GM10248 (cell line): ENCODE measurements at regions not wholly inside any gene's neighbourhood (a gene's known extent, or its start where the extent isn't known, plus 50 kb on each side); places are given as distances from the start of the nearest gene placed in this dataset.
"Not testable (repeated sequence)": the region's sequence is repeated elsewhere in the genome, so short reads cannot be mapped to it uniquely, and the experiment has no call there.

Experiments
- CTCF ChIA-PET: fragments of 300-600 bp; sonication (Branson Sonifier 250); formaldehyde crosslinking; extraction: SDS; loops from one replicate; lab custom pipeline; 2021; ENCODE audit warnings: antibody characterized with exemption; lab: Yijun Ruan, JAX
- POLR2A ChIA-PET: fragments of 350-650 bp; sonication (Branson Sonifier 250); formaldehyde crosslinking; extraction: SDS; loops from one replicate; lab custom pipeline; 2020; ENCODE audit warnings: antibody characterized with exemption; lab: Yijun Ruan, JAX
- DNase-seq: peaks from one replicate; pipeline ENCODE4 v3.0.0; 2012; ENCODE audit errors: extremely low spot score
- TF ChIP-seq, protein P1 (sequence below): IDR thresholded peaks from 2 replicates; pipeline ENCODE4 v1.5.1; 2012; ENCODE audit warnings: mild to moderate bottlenecking, low read depth; ENCODE audit errors: extremely low read depth, missing control alignments, control extremely low read depth

DNA sequence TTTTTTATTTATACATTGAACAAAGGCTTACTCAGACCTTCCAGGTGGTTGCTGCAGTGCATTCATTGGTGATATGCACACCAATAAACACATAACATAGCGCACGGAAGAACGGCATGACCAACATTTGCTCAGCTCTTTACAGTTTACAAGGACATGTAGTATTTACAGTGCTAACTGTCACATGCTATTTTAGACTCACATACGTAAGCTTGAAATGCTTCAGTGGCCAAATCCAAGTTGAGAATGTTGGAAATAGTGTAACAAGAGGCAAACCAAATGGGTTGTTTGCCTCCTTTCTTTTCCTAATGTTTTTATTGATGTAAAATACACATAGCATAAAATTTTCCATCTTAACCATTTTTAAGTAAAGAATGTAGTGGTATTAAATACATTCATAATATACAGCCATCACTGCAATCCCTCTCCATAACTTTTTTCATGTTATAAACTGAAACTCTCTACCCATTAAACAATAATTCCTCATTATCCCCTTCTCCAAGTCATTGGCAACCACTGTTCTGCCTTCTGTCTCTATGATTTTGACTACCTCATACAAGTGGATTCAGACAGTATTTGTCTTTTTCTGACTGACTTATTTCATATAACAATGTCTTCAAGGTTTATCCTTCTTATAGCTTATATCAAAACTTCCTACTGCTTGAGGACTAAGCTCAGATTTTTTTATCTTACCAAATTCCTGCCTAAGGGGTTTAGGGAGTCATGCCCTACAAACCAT lies 1722.9 kb upstream of the AGA start:
- TF ChIP-seq, protein P1, sequence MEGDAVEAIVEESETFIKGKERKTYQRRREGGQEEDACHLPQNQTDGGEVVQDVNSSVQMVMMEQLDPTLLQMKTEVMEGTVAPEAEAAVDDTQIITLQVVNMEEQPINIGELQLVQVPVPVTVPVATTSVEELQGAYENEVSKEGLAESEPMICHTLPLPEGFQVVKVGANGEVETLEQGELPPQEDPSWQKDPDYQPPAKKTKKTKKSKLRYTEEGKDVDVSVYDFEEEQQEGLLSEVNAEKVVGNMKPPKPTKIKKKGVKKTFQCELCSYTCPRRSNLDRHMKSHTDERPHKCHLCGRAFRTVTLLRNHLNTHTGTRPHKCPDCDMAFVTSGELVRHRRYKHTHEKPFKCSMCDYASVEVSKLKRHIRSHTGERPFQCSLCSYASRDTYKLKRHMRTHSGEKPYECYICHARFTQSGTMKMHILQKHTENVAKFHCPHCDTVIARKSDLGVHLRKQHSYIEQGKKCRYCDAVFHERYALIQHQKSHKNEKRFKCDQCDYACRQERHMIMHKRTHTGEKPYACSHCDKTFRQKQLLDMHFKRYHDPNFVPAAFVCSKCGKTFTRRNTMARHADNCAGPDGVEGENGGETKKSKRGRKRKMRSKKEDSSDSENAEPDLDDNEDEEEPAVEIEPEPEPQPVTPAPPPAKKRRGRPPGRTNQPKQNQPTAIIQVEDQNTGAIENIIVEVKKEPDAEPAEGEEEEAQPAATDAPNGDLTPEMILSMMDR, result no peak
- POLR2A ChIA-PET, result no interaction called here
- CTCF ChIA-PET, result no interaction called here
- DNase-seq, result no peak

DNA sequence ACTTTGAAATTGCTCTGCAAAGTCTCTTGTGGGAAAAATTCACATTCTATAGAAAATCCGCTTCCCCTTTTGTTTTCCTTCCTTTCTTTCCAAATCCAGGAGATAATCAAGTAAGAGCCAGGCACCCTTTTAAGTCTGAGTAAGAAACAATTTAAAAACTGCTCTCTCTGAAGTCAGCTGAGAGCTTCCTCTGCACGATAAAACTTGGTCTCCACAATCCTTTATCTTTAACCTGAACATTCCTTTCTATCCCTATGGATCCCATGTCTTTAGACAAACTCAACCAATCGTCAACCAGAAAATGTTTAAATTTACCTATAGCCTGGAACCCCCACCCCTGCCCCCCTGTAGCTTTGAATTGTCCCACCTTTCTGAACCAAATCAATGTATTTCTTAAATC lies 1723.6 kb upstream of the AGA start:
- no peak for DNase-seq
- ChIA-PET CTCF (no interaction called here), POLR2A (no interaction called here)
- TF ChIP-seq, protein P1, result no peak

DNA sequence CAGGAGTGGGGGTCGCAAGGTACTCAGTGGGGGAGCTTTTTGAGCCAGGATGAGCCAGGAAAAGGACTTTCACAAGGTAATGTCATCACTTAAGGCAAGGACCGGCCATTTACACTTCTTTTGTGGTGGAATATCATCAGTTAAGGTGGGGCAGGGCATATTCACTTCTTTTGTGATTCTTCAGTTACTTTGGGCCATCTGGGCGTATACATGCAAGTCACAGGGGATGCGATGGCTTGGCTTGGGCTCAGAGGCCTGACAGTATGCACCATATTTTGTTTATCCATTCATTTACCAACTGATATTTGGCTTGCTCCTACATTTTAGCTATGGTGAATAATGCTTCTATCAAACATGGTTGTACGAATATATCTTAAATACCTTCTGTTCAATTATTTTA lies 1728.1 kb upstream of the AGA start:
- POLR2A ChIA-PET, CTCF ChIA-PET, DNase-seq: not testable (repeated sequence)

DNA sequence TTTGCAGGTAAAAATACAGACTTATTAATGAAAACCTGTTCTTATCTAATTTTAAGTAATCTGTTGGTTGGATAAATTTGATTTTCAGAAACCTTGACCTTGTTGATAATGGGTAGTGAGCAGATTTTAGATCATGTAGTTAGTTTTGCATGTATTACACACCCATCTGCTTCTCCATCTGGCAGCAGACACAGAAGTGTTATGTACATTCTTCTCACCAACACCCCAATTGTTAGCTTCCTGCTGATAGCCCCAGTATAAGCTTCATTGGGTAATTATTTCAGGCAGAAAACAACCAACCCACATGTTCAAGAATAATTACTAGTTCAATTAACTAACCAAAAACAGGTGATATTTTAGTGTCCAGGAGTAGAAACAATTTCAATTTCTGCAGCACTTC lies 1740.5 kb upstream of the AGA start:
- POLR2A ChIA-PET, result no interaction called here
- CTCF ChIA-PET, result no interaction called here
- TF ChIP-seq, protein P1, result no peak
- DNase-seq, result no peak

DNA sequence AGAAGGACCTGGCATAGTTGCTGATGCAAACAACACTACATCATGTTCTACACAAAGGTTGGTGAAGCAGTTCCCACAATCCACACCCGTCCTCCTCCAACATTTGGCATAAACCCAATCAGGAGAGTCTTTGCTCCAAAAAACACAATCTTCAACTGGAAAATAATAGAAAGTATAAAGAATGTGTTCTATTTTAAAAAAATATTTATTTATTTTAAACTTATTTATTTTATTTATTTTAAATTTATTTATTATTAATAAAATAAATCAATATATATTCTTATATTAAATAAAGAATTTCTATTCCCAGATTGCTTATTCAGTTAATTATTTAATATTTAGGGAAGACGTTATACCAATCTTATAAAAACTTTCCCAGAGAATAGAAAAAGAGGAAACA lies 1753.7 kb upstream of the AGA start:
- no peak for DNase-seq
- ChIA-PET CTCF (no interaction called here), POLR2A (no interaction called here)
- TF ChIP-seq, protein P1, result no peak

DNA sequence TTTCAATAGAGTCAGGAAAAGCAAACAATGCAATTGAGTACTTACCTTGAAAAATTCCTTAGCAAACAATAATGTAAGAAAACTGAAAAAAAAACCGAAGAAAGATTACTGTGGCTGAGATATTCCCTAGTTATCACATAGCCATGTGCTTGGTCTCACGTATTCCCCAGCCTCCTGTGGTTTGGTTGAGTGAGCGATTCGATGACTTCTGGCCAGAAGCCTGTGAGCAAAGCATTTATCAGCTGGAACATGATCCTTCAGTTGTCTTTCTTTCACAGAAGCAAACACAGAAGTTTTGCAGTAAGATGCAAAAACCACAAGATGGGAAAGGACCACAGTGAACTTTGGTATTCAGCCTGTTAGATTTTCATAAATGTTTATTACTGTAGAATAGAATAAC lies 1754.3 kb upstream of the AGA start:
- DNase-seq, result no peak
- POLR2A ChIA-PET, result no interaction called here
- TF ChIP-seq, protein P1, result no peak
- CTCF ChIA-PET, result no interaction called here

DNA sequence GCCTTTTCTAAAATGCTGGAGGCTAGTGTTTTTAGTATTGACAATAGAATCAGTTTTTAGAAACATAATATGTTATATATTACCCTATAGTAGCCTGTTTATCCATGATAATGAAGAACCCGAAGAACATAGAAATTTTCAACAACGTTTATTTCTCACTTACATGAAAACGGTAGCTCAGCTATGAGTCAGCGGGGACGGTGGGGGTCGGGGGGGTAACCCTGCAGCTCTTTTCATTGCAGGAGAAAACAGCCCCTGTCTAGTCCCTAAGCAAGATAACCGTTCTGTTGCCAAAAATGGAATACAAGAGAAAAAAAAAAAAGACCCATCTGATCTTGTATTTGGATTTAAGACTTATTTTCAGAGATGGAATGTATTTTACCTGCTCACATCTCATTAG lies 1758.4 kb upstream of the AGA start:
- TF ChIP-seq, protein P1, result no peak
- ChIA-PET POLR2A (no interaction called here), CTCF (interaction anchor here (1.1 kb wide), 1 partner anchor 9 kb away, joined by 3 read pairs; no protein-coding TSS in a partner anchor)
- no peak for DNase-seq
